Heart left ventricle (tissue), 13 donors: ENCODE measurements at regions not wholly inside any gene's neighbourhood (a gene's known extent, or its start where the extent isn't known, plus 50 kb on each side); places are given as distances from the start of the nearest gene placed in this dataset.

Experiments
- POLR2A ChIP-seq, 2 donors: fragments of 450-650 bp; IDR thresholded peaks; one replicate each; pipeline ENCODE4 v1.6.1; 2017; ENCODE audit warnings: antibody characterized with exemption in 2 of 2, mild to moderate bottlenecking in 2 of 2, moderate library complexity in 2 of 2
- TF ChIP-seq, protein P1 (sequence below), 12 donors: fragments of 200-600 bp; sonication (generic) in 4 of 12; IDR thresholded peaks; one replicate each; pipeline versions ENCODE4 v1.5.0 to v1.8.0; 2018 to 2022; ENCODE audit warnings: antibody characterized with exemption in 12 of 12, mild to moderate bottlenecking in 5 of 12
- donor health status: ischemic (EF 13 %, LVEDD 7.1; RV severe dilation, severe dysfunction).
- donor health status: DM: no; HTN: yes; CAD: no.
- donor health status: DM: no; HTN: no; CAD: no.
- donor health status: ischemic (EF 25% LVEDD 6.9; RV normal size, moderate dysfunction).
- donor health status: ischemic (EF 25% LVEDD 5.7; RV mildly dilated, moderate dysfunction).
- donor health status: ischemic (EF 35%, LVEDD 5.7; RV mildly dilated, moderate dysfunction).
- donor health status: nonischemic (EF 11% LVEDD 7.7; RV severe dilation, severe dysfunction).
- donor health status: DM: yes; HTN: yes; CAD: no.
- donor health status: PGD.
- donor health status: ischemic (EF 29% LVEDD 5.4; RV normal size, mild dysfunction).
- donor health status: nonischemic (EF 23%, LVEDD 6.1; RV moderate dilation, normal function).

GRCh38 chr9:90007516-90008440 lies 403.0 kb downstream of the GADD45G start:
- TF ChIP-seq, protein P1, sequence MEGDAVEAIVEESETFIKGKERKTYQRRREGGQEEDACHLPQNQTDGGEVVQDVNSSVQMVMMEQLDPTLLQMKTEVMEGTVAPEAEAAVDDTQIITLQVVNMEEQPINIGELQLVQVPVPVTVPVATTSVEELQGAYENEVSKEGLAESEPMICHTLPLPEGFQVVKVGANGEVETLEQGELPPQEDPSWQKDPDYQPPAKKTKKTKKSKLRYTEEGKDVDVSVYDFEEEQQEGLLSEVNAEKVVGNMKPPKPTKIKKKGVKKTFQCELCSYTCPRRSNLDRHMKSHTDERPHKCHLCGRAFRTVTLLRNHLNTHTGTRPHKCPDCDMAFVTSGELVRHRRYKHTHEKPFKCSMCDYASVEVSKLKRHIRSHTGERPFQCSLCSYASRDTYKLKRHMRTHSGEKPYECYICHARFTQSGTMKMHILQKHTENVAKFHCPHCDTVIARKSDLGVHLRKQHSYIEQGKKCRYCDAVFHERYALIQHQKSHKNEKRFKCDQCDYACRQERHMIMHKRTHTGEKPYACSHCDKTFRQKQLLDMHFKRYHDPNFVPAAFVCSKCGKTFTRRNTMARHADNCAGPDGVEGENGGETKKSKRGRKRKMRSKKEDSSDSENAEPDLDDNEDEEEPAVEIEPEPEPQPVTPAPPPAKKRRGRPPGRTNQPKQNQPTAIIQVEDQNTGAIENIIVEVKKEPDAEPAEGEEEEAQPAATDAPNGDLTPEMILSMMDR (IDR thresholded peaks at IDR 0.05) = no peak
- no peak for TF ChIP-seq POLR2A (IDR thresholded peaks at IDR 0.05)
